Spleen (tissue), 7 donors: ENCODE measurements at regions not wholly inside any gene's neighbourhood (a gene's known extent, or its start where the extent isn't known, plus 50 kb on each side); places are given as distances from the start of the nearest gene placed in this dataset.
"Not testable (repeated sequence)": the region's sequence is repeated elsewhere in the genome, so short reads cannot be mapped to it uniquely, and the experiment has no call there.

ENCODE experiments used
- CTCF ChIP-seq, 11 experiments: fragments of 200-600 bp in 7 of 11; fragments of 450-650 bp in 4 of 11; sonication (generic) in 4 of 11; IDR thresholded peaks in 8 of 11; conservative IDR thresholded peaks in 3 of 11; 1 replicate in 7 of 11; 2 replicates in 4 of 11; pipeline versions ENCODE4 v1.4.0 to v1.8.0; 2016 to 2021; ENCODE audit warnings: antibody characterized with exemption in 11 of 11, inconsistent platforms in 4 of 11, mild to moderate bottlenecking in 1 of 11
- POLR2A ChIP-seq, 3 donors: fragments of 450-650 bp; IDR thresholded peaks; one replicate each; pipeline ENCODE4 v1.5.1; 2017; ENCODE audit warnings: antibody characterized with exemption in 3 of 3, mild to moderate bottlenecking in 1 of 3
- donor health status: DM: no; HTN: no; CAD: no; lungs with moderate emphysema.
- donor health status: DM: no; HTN: no; CAD: no.
- donor health status: DM: no; HTN: no; CAD: no.

DNA sequence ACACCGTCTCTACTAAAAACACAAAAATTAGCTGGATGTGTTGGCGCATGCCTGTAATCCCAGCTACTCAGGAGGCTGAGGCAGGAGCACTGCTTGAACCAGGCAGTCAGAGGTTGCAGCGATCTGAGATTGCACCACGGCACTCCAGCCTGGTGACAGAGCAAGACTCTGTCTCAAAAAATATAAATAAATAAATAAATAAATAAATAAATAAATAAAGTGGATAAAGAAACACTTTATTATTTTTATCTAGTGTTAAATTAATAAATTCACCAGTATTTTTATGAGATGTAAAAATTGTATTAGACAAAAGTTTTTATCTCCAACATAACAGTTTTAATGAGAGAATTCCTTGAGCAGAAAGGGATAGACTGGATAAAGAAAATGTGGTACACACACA, 839.3 kb downstream of the DIAPH3 start:
- not testable (repeated sequence) for TF ChIP-seq CTCF (IDR thresholded peaks at IDR 0.05 in 8 of 11, conservative IDR thresholded peaks at IDR 0.05 in 3 of 11); POLR2A (IDR thresholded peaks at IDR 0.05)
